ENCODE measurements at regions not wholly inside any gene's neighbourhood (a gene's known extent, or its start where the extent isn't known, plus 50 kb on each side); places are given as distances from the start of the nearest gene placed in this dataset.
"Not testable (repeated sequence)": the region's sequence is repeated elsewhere in the genome, so short reads cannot be mapped to it uniquely, and the experiment has no call there.

- DNase-seq (ENCODE audit: extremely low read depth in 1 of 2, low read depth in 1 of 2) = not testable (repeated sequence)
Measured at GRCh38 chr10:120187168-120187567, 269.9 kb upstream of the PLPP4 start.

- no peak for DNase-seq (ENCODE audit: extremely low read depth in 1 of 2, low read depth in 1 of 2)
Measured at GRCh38 chr10:120188950-120189349, 268.1 kb upstream of the PLPP4 start.

GRCh38 chr10:120195984-120196712 lies 260.9 kb upstream of the PLPP4 start:
- DNase-seq (ENCODE audit: extremely low read depth in 1 of 2, low read depth in 1 of 2) = no peak

- no peak for DNase-seq (ENCODE audit: extremely low read depth in 1 of 2, low read depth in 1 of 2)
Measured at GRCh38 chr10:120204877-120205276, 252.2 kb upstream of the PLPP4 start.

- no peak for DNase-seq (ENCODE audit: extremely low read depth in 1 of 2, low read depth in 1 of 2)
Measured at GRCh38 chr10:120205368-120206018, 251.5 kb upstream of the PLPP4 start.

GRCh38 chr10:120208488-120208887 lies 248.5 kb upstream of the PLPP4 start:
- no peak for DNase-seq (ENCODE audit: extremely low read depth in 1 of 2, low read depth in 1 of 2)

GRCh38 chr10:120209124-120209762 lies 247.8 kb upstream of the PLPP4 start:
- DNase-seq (ENCODE audit: extremely low read depth in 1 of 2, low read depth in 1 of 2) = no peak

- no peak for DNase-seq (ENCODE audit: extremely low read depth in 1 of 2, low read depth in 1 of 2)
Measured at GRCh38 chr10:120212275-120212674, 244.8 kb upstream of the PLPP4 start.

GRCh38 chr10:120213283-120213682 lies 243.7 kb upstream of the PLPP4 start:
- DNase-seq (ENCODE audit: extremely low read depth in 1 of 2, low read depth in 1 of 2) = not testable (repeated sequence)

DNA sequence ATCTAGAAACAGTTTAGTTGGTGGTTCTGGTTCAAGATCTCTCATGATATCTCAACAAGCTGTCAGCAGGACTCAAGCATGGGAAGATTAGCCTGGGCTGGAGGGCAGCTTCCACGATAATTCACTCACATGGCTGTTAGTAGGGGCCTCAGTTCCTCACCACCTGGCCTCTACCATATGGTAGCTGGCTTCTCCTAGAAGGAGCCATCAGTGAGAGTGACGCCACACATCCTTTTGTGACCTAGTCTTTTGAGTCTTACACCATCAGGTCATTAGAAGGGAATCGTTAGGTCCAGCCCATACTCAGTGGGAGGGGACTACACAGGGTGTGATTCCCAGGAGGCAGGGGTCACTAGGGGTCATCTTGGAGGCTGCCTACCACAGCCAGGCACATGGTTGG lies 239.3 kb upstream of the PLPP4 start:
- no peak for DNase-seq (ENCODE audit: extremely low read depth in 1 of 2, low read depth in 1 of 2)

- DNase-seq (ENCODE audit: extremely low read depth in 1 of 2, low read depth in 1 of 2) = no peak
Measured at GRCh38 chr10:120221873-120222485, 235.0 kb upstream of the PLPP4 start.

GRCh38 chr10:120229641-120230040 lies 227.4 kb upstream of the PLPP4 start:
- no peak for DNase-seq (ENCODE audit: extremely low read depth in 1 of 2, low read depth in 1 of 2)

- DNase-seq (ENCODE audit: extremely low read depth in 1 of 2, low read depth in 1 of 2) = not testable (repeated sequence)
Measured at GRCh38 chr10:120239695-120240094, 217.3 kb upstream of the PLPP4 start.

- DNase-seq (ENCODE audit: extremely low read depth in 1 of 2, low read depth in 1 of 2) = no peak
Measured at GRCh38 chr10:120251821-120252442, 205.1 kb upstream of the PLPP4 start.

GRCh38 chr10:120253131-120253530 lies 203.9 kb upstream of the PLPP4 start:
- DNase-seq (ENCODE audit: extremely low read depth in 1 of 2, low read depth in 1 of 2) = no peak

DNA sequence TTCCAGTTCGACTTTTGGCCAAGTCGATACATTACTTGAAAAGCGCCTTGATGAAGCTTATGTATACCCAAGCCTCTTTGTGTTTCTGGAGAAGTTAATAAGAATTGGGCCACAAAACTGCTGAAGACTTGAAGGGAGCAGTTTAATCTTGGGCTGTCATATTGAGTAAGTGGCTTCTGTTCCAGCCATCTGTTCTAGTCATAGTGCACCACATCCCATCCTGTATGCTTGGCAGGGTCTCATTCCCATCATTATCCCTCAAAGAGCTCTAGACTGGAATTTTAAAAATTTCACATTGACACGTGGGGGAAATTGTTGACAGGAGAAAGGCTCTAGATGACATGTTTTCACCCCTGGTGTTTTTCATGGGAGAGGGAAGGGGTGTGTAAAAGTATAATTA lies 196.6 kb upstream of the PLPP4 start:
- DNase-seq (ENCODE audit: extremely low read depth in 1 of 2, low read depth in 1 of 2) = no peak

DNA sequence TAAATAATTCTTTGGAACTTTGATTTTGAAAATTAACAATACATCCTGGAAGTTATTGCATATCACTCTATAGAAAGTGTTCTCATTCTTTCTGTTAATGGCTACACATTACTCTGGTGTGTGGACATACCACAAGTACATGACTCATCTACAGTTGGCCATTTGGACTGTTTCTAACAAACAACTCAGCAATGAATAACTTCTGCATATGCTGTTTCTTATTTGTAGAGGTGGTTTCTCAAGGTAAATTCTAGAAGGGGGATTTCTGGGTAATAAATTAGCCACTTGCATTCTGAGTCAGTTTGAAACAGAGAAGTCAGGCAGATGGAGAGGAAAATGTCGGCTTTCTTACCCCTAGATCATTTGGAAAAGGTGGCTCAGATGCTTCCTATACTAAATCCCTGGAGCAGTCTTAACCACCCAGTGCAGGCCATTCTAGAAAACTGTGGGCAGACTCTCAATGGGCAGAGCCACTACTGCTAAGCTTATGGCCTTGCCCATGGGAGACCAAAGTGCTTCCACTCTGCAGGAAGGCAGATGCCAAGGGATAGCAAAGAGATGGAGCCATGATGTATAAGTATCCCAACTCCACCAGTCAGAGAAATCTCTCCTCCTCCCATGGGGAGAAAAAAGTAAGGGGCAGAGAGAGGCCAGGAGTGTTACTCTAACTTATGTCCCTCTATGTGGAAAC lies 194.0 kb upstream of the PLPP4 start:
- no peak for DNase-seq (ENCODE audit: extremely low read depth in 1 of 2, low read depth in 1 of 2)

- no peak for DNase-seq (ENCODE audit: extremely low read depth in 1 of 2, low read depth in 1 of 2)
Measured at GRCh38 chr10:120266022-120266421, 191.0 kb upstream of the PLPP4 start.

DNA sequence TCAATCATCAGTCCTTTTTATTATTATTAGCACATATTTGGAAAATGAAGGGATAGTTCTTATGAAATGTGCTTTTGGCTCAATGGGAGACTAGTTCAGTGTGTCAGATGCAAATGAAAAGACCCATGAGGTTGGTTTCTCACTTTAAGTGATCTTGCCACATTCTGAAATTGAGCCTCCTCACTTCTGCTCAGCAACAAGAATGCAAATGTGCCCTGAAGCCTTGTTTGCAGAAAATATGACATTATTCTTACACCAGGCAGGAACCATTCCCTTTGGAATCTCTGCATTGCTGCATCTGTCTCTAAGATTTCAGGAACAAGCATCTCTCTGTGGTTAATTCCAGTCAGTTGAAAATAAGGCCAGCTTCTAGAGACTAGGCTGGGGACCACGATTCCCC lies 186.1 kb upstream of the PLPP4 start:
- no peak for DNase-seq (ENCODE audit: extremely low read depth in 1 of 2, low read depth in 1 of 2)

DNA sequence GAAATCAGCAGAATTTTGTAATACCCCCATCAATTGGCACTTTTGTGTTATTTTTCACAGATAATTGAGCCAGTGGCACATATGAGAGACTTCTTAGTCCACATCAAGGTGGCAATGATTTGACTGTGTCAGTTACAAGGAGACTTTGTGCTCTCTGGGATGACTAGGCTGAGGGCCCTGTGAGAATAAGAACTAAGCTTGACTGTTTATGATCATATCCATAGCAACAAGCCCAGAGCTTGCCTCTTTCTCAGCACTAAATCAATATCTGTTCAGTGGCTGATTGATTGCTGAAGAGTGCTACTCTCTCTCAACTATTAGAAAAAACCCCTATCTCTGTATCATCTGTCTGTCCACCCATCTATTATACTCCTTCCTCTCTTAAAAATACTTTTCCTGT lies 185.3 kb upstream of the PLPP4 start:
- DNase-seq (ENCODE audit: extremely low read depth in 1 of 2, low read depth in 1 of 2) = no peak

- DNase-seq (ENCODE audit: extremely low read depth in 1 of 2, low read depth in 1 of 2) = no peak
Measured at GRCh38 chr10:120272350-120272749, 184.7 kb upstream of the PLPP4 start.
